ENCODE measurements at regions not wholly inside any gene's neighbourhood (a gene's known extent, or its start where the extent isn't known, plus 50 kb on each side); places are given as distances from the start of the nearest gene placed in this dataset.
A peak's percentile ranks its signal among the peaks of the same experiment; 100 is the strongest.

DNA sequence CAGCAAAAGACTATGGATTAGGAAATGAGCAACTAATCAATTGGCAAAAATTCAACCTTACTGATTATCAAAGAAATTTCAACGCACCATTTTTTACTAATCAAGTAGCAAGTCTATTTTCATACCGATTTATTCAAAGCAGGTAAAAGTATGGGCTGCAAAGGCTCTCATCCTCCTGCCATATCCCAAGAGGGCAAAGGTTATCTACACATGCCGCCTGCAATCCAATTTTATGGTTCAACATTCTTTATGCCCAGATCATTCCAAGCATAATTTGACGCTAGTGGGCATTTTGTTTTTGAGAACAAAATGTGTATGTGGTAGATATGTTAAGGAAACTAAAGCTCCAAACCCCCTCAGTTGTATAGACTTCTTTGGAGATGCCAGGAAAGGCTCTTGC lies 270.6 kb downstream of the MAF start:
- DNase-seq (ENCODE audit: low read depth in 2 of 2), result no peak

DNA sequence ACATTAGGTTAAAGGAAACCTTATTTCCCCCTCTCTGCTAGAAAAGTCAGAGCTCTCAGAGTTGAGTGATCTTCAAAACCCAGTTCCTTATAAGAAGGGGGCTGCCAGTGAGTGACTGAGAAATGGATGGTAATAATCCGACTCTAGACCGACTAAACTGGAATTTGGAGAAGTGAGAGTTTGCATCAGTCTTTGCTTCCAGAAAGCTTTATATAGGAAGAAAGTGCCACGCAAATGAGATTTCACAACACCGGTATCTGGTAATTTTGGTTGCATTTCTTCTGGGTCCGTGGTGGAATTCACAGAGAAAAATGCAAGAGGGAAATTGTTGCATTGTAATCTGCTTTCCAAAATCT lies 271.4 kb downstream of the MAF start:
- DNase-seq (ENCODE audit: low read depth in 2 of 2), result no peak

DNA sequence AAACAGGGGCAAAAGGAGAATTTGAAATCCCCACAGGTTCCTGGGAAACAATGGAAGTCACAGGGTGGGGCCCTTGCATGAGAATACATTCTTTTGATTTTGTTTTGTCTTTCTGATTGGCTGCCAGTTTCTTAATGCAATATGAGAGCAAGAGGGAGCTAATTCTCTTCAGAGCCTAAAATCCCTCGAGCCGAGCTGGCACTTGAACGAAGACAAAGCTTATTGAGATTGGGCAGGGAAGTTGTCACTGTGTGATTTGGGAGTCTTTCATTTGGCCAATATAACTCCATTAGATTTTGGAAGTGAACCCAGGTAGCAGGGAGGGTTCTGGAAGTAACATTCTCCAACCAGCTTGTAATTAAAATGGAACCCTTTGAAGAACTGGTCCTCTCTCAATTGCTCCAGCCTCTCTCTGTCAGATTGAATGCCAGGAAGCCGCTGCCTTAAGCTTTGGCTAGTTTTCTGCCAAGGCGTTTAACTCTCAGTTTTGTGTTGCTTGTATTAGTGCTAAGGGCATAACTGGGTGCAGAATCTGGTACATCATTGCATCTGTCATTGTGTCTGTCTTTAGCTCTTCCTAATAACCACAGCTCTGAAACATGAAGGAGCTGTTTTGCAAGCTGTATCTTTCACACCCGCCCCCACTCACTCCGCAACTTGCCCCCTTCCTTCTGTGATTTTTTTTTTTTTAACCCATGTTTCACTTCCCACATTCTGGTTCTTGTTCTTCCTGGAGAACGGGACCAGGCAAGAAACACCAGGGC lies 272.0 kb downstream of the MAF start:
- DNase-seq (ENCODE audit: low read depth in 2 of 2), result no peak

DNA sequence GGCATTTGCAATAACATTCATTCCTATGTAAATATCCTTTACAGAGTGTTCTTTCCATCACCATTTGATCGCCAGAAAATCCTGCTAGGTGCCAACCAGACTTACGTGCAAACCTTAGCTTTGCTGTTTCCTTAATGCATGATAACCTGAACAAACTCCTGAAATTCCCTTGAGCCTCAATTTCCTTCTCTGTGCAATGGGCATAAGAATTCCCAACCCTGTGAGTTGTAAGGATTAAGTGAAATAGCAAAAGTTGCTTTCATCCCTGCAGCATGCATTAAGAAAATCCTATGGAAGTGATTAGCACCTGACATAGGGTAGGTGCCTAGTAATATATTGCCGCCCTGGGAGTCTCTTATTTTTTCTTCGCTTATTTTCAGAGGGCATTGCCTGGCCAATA lies 272.7 kb downstream of the MAF start:
- no peak for DNase-seq (ENCODE audit: low read depth in 2 of 2)

DNA sequence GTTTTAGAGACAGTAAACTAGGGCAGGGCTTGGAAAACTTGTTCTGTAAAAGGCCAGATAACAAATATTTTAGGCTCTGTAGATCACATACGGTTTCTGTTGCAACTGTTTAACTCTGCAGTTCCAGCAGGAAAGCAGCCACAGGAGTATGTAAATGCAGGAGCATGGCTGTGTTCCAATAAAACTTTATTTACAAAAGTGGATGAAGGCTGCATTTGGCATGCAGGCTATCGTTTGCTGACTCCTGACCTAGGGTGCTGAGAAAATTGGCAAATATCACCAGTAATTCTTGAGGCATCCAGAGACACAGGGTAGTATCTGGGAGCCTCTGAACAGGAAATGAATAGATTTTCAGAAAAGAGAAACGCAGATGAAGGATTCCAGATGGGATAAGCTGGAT lies 274.0 kb downstream of the MAF start:
- DNase-seq (ENCODE audit: low read depth in 2 of 2), result no peak

DNA sequence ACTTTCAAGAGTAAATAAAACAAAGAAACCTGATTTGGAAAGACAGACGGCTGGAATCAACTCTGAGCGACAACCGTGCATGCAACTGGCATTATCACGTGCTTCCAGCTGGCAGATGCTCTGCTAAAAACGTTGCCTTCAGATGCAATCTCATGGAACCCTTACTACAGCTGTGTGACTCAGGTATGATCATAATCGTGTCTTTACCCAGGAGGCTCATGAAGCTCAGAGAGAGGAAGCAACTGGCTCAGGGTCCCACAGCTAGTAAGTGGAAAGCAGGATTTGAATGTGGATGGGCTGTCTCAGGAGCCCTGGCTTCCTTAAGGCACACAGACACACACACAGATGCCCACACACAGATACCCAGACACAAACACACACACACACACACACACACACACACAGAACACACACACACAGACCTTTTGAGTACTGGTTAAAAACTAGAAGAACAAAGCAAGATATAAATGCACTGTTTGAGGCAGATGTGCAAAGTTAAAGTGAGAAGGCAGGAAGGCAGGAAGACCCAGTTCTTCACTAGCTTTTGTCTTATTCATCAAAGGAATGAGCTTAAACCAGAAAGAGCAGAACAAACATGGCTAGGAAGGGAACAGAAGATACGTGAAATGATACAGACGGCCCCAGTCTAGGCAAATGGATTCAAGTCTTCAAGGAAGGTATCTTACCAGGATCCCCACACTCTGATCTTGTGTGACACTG lies 275.2 kb downstream of the MAF start:
- no peak for DNase-seq (ENCODE audit: low read depth in 2 of 2)

DNA sequence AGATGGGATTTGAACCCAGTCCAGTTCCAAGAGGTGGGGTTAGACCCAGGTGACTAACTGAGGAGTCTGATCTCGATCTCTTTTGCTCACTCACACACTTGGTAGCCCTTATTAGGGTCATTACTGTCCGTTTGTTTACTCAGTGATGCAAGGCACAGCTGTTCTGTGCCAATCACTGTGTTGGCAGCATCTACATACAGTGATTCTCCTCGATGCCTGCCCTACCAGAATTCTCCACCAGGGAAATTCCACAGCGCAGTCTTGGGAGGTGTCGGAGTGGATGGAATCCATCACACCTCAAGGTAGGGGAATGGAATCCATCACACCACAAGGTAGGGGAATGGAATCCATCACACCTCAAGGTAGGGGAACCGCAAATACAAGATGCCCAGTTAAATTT lies 279.6 kb downstream of the MAF start:
- no peak for DNase-seq (ENCODE audit: low read depth in 2 of 2)

DNA sequence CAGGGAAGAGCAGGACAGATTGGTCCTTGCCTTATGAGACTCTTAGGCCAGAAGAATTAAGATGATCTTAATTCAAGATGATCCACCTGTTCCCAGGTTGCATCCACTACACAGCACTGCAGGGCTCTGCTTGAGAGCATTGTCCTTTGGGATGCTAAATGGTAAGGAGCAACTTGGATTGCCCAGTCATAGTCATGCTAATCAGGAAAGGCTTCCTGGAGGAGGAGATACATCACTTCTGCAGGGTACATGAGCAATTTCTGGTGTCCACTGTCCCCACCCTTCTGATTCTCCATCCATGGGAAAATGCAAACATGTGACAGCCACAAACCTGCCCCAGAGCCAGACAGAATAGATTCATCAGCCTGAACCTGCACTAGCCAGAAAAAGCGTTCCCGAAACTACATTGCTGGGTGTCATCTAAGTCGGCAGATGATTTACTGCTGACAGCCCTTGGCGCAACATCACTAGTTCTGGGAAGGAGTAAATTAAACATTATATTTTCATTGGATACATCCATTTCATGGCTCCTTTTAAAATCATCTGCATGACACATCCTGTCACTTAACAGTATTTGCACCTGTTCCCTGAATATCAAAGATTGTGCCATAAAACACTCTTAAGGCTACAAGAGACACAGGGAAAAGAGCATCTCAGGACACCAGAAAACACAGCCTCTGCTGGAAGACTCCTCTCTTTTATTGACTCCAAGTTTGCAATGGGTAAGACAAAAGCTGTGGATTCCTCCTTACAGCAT lies 282.2 kb downstream of the MAF start:
- DNase-seq (ENCODE audit: low read depth in 2 of 2), result no peak

DNA sequence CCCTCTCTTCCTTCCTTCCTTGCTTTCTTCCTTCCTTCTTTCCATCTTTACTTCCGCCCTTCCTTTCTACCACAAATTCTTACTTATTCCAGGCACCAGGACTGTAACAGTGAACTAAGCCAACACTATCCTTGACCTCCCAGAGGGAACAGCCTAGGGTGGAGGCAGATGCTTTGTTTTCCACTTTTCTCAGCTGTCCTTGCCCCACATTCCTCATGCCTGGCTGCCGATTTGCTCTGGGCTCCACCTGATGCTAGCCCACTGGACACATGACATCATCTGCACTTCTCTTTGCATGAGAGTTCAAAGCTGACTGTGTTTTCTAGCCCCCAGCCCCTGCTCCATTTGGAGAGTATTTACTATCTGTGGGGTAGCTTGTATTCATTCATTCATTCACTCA lies 283.0 kb downstream of the MAF start:
- no peak for DNase-seq (ENCODE audit: low read depth in 2 of 2)

DNA sequence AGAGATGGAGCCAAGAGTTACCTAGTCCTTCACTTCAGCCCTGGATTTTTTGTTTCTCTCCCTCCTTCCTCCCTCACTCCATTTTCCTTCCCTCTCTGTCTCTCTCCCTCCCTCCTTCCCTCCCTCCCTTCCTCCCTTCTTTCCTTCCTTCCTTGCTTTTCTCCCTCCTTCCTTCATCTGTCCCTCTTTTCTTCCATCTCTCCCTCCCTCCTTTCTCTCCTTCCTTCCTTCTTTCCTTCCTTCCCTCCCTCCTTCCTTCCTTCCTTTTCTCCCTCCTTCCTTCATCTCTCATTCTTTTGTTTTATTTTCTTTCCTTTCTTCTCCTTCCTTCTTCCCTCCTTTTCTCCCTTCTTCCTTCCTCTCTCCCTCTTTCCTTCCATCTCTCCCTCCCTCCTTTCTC lies 283.5 kb downstream of the MAF start:
- no peak for DNase-seq (ENCODE audit: low read depth in 2 of 2)

DNA sequence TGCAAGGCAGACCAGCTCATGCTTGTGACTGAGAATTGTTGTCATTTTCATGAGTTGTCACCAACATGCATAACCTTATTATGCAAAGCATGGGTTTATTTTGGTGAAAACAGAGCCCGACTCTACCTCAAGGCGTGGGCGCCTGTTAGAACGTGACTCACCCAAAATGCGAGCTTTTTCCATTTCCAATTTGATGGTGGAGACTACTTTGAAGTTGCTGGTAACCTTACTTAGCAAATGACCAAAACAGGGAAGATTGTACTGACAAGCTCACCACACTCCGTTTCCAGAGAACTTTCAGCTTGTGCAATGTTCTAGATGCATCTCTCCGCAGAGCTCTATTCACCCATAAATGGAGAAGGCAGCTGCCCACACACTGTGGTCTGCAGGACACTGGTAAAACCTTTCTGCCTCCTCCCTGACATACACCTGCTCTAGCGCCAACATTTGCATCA lies 284.5 kb downstream of the MAF start:
- DNase-seq (ENCODE audit: low read depth in 2 of 2), result peak; percentile 32 to 37

DNA sequence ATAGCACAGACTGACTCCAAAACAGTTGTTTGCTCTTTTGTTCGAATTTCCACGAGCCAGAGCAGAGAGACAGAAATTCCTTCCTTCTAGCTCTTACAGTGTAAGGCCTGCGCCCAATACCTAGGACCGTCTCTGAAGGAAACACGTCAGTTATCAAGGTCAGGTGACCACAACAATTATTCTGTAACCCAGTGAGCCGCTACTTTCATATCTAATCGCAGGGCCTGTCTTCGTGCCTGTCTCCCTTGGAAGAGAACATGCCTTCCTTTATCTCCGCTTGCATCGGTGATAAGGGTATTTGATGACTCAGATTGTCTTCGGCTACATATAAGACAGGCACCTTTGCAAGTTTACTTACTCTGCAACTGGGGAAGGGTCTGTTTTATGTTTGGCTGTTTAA lies 288.0 kb downstream of the MAF start:
- no peak for DNase-seq (ENCODE audit: low read depth in 2 of 2)

DNA sequence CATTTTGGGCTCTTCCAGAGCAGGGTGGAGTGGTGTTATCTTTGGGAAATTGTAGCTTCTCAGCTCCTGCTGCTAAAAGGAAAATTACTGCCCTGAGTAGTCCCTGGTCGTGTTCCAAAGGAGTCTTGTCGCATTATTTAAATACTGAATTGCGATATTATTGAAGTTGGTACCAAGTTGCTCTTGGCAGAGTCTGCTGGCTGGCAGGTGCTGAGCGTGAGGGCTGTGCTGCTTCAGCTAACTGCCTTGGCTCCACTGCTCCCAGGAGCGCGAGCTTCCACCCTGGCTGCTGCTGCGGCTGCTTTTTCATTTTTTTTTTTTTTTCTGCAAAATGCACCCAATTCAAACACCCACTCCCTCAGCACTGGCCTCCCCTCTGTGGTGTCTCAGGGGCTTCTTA lies 289.8 kb downstream of the MAF start:
- no peak for DNase-seq (ENCODE audit: low read depth in 2 of 2)

DNA sequence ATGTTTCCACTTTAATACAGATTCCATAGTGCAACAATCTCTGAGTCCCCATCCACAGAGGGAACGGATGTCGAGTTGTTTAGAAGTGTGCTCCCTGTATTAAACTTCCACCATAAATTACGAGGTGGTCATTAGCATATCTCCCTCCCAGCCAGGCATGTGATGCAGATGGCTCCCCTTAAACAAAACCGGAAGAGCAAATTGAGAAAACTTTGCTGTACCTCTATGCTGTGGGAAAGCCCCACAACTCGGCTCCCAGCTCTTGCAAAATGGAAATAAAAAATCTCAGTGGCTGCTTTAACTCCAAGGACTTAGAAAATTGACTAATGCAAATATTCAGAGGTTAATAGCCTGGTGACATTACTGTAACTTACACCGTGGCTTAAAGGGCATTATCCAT lies 290.9 kb downstream of the MAF start:
- DNase-seq (ENCODE audit: low read depth in 2 of 2), result no peak

DNA sequence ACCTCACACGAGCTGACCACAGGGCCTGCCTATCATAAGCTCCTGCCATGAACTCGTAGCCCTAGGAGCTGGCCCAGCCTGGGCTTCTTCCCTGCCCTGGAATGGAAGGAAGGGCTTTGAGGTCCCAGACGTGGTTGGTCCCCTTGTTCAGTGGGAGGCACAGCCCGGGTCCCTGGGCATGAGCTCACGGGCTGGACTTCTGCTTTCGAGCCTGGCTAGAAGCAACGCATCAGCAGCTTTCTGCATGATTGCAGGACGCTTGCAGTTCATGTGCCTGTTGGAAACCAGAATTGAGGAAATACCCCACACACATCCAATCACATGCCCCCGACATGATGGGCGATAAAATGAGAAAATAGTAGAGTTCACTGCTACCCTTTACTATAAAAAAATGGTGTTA lies 293.3 kb downstream of the MAF start:
- no peak for DNase-seq (ENCODE audit: low read depth in 2 of 2)

DNA sequence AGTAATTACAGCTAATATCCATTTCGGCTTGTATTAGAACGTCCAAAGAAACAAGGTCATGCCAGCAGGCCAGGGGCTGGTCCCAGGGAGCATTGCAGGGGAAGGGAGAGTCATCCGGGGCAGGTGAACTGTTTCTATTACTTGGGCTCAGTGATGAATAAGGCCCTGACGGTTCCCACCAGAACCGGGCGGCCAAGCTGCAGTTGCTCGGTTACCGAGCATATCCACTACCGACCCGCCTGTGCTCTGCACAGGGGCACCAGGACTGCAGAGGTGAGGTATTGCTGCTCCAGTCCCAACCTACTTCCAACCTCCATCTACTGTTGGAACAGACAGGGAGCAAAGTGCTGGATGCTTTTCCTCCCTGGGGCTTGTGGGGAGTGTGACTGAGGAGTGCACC lies 295.5 kb downstream of the MAF start:
- no peak for DNase-seq (ENCODE audit: low read depth in 2 of 2)

DNA sequence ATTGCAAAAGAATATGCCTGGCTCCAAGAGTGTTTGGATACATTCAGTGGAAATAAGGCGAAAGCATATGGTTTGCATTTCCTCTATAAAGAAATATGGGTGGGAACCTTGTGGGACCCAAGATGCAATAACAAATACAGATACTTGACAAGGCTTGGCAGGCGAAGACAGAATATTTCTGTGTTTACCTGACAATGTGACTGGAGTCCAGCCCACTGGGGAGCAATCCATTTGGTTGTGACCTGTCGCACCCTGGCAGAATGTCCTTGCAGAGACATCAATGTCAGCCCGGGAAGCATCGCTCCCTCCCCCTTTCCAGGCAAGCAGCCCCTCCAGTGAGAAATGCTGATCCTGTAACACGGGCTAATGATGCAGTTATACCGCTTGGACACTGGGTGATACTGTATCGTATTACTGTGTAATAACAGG lies 296.6 kb downstream of the MAF start:
- DNase-seq (ENCODE audit: low read depth in 2 of 2), result no peak

DNA sequence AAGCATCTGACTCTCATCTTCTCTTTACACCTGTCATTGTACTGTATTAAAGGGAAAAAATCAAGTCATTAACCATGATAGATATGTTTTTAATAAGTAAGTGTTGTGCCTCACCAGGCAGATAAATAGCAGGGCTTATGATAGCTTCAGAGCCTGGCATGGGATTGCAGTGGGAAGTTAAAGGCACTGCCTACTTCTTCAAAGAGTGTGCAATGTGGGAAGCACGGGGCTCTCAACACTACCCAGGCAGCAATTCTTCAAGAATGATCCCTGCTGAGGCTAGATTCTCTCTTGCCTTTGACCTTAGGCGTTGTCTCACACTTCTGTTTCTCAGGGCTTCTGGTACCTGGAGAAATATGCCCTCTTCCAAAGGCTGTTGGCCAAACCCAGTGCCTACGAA lies 297.3 kb downstream of the MAF start:
- DNase-seq (ENCODE audit: low read depth in 2 of 2), result no peak

DNA sequence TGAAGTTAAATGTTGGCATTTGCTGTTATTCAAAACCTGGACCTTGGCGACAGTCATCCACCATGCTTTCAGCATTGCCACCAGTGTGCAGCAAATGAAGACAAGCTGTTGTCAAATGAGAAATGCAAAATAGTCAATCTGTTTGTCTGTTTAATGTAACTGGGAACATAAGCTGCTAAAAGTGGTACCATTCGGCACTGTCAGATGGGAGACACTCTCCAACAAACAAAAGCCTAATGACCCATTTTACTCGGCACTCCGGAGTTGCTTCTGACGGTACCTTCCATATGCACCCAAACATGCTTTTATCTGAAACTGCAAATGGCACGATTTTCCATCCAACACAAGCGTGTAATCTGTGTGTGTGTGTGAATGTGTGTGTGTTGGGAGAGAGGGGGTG lies 297.8 kb downstream of the MAF start:
- no peak for DNase-seq (ENCODE audit: low read depth in 2 of 2)

DNA sequence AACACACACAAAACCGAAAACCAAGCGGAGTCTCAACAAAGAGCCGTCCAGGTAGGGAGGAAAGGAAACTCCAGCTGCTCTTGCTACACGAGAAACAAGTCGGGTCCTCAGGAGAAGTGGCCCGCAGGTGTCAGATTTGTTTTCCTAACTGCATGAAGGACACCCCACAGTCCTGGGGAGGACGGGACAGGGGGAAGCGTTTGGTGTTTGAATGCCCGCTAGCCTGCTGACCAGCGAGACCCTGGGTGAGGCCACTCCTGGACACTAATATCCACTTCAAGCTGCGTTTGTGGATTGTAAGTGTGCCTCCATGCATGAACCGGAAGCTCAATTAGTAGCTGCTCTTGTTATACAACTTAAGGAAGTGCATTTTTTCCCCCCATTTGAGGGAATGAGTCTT lies 299.5 kb downstream of the MAF start:
- no peak for DNase-seq (ENCODE audit: low read depth in 2 of 2)

DNA sequence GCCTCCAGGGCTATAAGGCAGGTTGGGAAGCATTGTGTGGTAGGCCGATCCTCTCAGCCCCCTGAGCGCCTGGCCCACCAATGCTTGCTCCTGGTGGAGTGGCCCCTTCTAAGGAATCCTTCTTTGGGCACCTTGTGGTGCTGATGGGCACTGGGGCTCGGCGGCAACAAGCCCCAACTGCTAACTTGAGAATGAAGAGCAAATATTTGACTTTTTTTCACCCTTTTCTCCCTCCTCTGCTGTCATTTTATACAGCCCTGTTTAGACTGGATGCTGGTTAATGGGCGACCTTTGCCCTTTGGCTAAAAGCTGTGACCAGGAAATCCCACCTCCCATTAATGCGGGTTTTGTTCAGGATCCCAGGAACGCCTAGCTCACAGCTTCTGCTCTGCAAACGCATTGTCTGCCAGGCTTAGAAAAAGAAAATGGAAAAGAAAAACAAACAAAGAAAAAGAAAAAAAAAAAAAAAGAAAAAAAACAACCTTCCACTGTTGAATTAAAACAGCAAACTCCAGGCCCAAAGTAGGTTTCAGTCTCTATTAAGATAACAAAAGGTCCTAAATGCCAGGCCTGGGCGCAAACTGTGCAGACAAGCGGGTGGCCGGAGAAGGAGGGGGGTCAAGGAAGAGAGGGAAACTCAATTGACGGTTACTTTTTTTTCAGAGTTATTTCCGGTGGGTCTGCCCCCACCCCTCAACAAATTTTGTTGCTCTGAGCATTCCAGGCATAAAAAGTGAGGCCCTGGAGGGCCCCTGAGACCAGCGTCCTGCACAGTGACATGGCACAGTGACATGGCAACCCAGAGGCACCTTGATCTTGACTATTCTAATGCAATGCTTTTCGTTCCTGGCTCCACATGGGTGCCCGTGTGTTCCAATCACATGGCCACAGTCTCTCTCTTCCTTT lies 301.4 kb downstream of the MAF start:
- no peak for DNase-seq (ENCODE audit: low read depth in 2 of 2)

DNA sequence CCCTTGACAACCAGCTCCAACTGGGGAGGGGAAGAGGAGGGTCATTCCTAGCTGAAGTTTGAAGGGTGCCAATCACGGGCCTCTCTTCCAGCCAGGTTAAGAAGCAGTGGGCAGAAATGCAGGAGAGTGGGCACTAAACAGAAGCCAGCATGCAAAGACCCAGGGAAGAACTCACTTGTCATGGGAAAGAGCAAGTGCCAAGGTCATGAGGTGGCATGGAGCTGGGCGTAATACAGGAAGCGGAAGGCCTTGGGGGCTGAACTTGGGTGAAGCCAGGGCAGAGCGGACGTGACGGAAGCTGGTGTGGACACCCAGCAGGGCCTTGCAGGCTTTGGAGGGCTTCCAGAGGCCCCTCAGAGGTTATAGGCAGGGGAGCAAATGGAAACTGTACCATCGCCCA lies 302.1 kb downstream of the MAF start:
- DNase-seq (ENCODE audit: low read depth in 2 of 2), result no peak
